Ishikawa (cell line): ENCODE measurements at regions not wholly inside any gene's neighbourhood (a gene's known extent, or its start where the extent isn't known, plus 50 kb on each side); places are given as distances from the start of the nearest gene placed in this dataset.

Experiments used
- CEBPB ChIP-seq: IDR thresholded peaks from 2 replicates; pipeline ENCODE4 v1.6.1; 2012
- EGR1 ChIP-seq: IDR thresholded peaks from 2 replicates; pipeline ENCODE4 v1.6.1; 2012
- EP300 ChIP-seq: IDR thresholded peaks from 2 replicates; pipeline ENCODE4 v1.6.1; 2012; ENCODE audit warnings: borderline replicate concordance
- FOXM1 ChIP-seq: IDR thresholded peaks from 2 replicates; pipeline ENCODE4 v1.6.1; 2012; ENCODE audit warnings: low read depth, borderline replicate concordance
- MAX ChIP-seq: IDR thresholded peaks from 2 replicates; pipeline ENCODE4 v1.6.1; 2012
- NFIC ChIP-seq: IDR thresholded peaks from 2 replicates; pipeline ENCODE4 v1.6.1; 2012
- RAD21 ChIP-seq: IDR thresholded peaks from 2 replicates; pipeline ENCODE4 v1.6.1; 2012; ENCODE audit warnings: low read depth
- TAF1 ChIP-seq: IDR thresholded peaks from 2 replicates; pipeline ENCODE4 v1.6.1; 2012; ENCODE audit warnings: low read depth, mild to moderate bottlenecking
- YY1 ChIP-seq: IDR thresholded peaks from 2 replicates; pipeline ENCODE4 v1.6.1; 2012; ENCODE audit warnings: low read depth
- TF ChIP-seq, protein P1 (sequence below): IDR thresholded peaks from 2 replicates; pipeline ENCODE4 v1.6.1; 2012; ENCODE audit warnings: low read depth, mild to moderate bottlenecking
- TF ChIP-seq, protein P2 (sequence below): IDR thresholded peaks from 2 replicates; pipeline ENCODE4 v1.6.1; 2012

GRCh38 chr7:123289200-123289599 lies 89.4 kb upstream of the SLC13A1 start:
- TF ChIP-seq, protein P1, sequence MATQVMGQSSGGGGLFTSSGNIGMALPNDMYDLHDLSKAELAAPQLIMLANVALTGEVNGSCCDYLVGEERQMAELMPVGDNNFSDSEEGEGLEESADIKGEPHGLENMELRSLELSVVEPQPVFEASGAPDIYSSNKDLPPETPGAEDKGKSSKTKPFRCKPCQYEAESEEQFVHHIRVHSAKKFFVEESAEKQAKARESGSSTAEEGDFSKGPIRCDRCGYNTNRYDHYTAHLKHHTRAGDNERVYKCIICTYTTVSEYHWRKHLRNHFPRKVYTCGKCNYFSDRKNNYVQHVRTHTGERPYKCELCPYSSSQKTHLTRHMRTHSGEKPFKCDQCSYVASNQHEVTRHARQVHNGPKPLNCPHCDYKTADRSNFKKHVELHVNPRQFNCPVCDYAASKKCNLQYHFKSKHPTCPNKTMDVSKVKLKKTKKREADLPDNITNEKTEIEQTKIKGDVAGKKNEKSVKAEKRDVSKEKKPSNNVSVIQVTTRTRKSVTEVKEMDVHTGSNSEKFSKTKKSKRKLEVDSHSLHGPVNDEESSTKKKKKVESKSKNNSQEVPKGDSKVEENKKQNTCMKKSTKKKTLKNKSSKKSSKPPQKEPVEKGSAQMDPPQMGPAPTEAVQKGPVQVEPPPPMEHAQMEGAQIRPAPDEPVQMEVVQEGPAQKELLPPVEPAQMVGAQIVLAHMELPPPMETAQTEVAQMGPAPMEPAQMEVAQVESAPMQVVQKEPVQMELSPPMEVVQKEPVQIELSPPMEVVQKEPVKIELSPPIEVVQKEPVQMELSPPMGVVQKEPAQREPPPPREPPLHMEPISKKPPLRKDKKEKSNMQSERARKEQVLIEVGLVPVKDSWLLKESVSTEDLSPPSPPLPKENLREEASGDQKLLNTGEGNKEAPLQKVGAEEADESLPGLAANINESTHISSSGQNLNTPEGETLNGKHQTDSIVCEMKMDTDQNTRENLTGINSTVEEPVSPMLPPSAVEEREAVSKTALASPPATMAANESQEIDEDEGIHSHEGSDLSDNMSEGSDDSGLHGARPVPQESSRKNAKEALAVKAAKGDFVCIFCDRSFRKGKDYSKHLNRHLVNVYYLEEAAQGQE, result no peak
- no peak for TF ChIP-seq CEBPB
- no peak for TF ChIP-seq YY1
- no peak for TF ChIP-seq EP300
- TF ChIP-seq MAX, result no peak
- TF ChIP-seq RAD21, result no peak
- TF ChIP-seq FOXM1, result no peak
- TF ChIP-seq TAF1, result no peak
- TF ChIP-seq, protein P2, sequence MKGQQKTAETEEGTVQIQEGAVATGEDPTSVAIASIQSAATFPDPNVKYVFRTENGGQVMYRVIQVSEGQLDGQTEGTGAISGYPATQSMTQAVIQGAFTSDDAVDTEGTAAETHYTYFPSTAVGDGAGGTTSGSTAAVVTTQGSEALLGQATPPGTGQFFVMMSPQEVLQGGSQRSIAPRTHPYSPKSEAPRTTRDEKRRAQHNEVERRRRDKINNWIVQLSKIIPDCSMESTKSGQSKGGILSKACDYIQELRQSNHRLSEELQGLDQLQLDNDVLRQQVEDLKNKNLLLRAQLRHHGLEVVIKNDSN, result no peak
- TF ChIP-seq EGR1, result no peak
- TF ChIP-seq NFIC, result no peak
